Epithelial cell of esophagus (primary cell): ENCODE measurements at regions not wholly inside any gene's neighbourhood (a gene's known extent, or its start where the extent isn't known, plus 50 kb on each side); places are given as distances from the start of the nearest gene placed in this dataset.

Experiments
- DNase-seq: peaks from one replicate; pipeline ENCODE4 v3.0.0; 2010; ENCODE audit warnings: low read depth
- H3K4me3 ChIP-seq: 2 replicates; pipeline ENCODE4 v1.5.1; 2011; ENCODE audit warnings: mild to moderate bottlenecking, low read length, control low read depth
- TF ChIP-seq, protein P1 (sequence below): IDR thresholded peaks from 2 replicates; pipeline ENCODE4 v1.5.1; 2011; ENCODE audit warnings: low read depth, mild to moderate bottlenecking, low read length, control low read depth, inconsistent platforms; ENCODE audit not compliant: insufficient read depth; ENCODE audit errors: missing control alignments

DNA sequence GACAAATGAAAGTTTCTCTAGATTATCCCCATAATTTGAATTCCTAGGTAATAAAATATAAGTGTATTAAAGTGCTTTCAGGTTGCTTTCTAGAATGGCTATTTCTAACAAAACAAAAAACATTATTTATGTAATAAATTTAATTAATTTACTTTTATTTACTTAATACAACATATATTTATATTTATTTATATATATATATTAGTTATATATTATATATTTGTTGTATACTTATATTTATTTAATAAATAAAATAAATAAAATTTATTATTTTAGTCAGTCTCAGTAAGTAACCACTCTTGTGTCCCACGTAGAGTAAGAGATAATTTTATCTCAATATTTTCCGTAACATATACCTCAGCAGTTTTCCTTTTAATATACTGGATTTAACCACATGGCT, 1031.6 kb upstream of the CNTN5 start:
- DNase-seq = no peak
- TF ChIP-seq, protein P1, sequence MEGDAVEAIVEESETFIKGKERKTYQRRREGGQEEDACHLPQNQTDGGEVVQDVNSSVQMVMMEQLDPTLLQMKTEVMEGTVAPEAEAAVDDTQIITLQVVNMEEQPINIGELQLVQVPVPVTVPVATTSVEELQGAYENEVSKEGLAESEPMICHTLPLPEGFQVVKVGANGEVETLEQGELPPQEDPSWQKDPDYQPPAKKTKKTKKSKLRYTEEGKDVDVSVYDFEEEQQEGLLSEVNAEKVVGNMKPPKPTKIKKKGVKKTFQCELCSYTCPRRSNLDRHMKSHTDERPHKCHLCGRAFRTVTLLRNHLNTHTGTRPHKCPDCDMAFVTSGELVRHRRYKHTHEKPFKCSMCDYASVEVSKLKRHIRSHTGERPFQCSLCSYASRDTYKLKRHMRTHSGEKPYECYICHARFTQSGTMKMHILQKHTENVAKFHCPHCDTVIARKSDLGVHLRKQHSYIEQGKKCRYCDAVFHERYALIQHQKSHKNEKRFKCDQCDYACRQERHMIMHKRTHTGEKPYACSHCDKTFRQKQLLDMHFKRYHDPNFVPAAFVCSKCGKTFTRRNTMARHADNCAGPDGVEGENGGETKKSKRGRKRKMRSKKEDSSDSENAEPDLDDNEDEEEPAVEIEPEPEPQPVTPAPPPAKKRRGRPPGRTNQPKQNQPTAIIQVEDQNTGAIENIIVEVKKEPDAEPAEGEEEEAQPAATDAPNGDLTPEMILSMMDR = no peak
- no peak overlapping the region for H3K4me3 ChIP-seq

- no peak for DNase-seq
These were observed 1030.4 kb upstream of the CNTN5 start for GRCh38 chr11:97990162-97990920.

GRCh38 chr11:97993562-97993961, 1027.2 kb upstream of the CNTN5 start:
- no peak for DNase-seq
- TF ChIP-seq, protein P1 = no peak
- no peak overlapping the region for H3K4me3 ChIP-seq

More at GRCh38 chr11:97990162-97990920, 1030.4 kb upstream of the CNTN5 start:
- TF ChIP-seq, protein P1 = no peak
- H3K4me3 ChIP-seq = no peak overlapping the region

GRCh38 chr11:97995874-97996273, 1024.9 kb upstream of the CNTN5 start:
- no peak for DNase-seq
- H3K4me3 ChIP-seq = no peak overlapping the region
- TF ChIP-seq, protein P1 = no peak

DNA sequence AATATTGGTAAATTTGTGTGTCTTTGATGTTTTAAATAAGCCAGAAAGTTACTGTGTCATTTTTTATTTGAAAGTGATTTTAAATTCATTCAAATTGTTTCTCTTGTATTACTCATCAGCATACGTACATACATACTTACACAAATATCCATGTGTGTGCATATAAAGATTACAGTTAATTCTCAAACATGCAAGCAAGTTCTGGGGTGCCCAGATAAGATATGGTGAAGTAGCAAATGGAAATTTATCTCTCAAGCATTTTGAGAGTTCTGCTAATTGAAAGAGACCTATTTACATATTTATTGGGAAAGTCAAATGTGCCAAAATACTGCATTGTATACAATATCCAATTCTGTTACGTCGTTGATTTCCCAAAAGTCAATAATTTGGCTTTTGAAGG, 1024.0 kb upstream of the CNTN5 start:
- TF ChIP-seq, protein P1 = no peak
- no peak for DNase-seq
- H3K4me3 ChIP-seq = no peak overlapping the region

DNA sequence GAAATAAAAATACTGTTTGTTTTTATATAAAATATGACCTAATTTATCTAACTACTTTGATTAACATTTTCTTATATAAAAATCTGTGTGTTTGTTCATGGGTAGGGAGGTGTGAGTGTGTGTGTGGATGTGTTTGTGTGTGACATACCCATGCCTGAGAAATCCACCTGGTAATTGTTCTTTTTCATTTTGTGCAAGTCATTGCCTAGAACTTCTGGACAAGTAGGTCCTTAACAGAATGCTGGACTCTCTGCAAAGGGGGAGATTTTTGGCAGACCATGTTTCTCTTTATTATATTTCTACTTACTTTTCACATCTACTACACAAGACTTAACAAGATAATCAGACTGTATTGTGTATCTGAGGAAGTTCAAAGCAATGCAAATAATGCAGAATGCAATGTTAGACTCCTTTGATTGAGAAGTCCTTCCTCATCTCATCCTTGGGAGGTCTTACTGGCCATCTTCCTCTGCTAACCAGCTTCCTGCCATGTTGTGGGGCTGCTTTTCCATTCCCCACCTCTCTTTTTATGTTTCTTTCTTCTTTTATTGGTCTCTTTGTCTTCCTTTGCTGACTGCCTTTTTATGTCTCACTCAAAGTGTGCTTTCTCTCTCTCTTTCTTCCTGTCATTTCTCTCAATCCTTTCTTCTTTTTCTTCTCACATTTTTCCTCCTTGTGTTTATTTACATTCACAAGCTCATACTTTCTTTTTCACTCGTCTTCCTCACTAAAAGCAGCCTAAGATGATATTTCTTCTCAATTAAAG, 1017.0 kb upstream of the CNTN5 start:
- H3K4me3 ChIP-seq = no peak overlapping the region
- TF ChIP-seq, protein P1 = no peak
- DNase-seq = no peak
